ENCODE measurements at regions not wholly inside any gene's neighbourhood (a gene's known extent, or its start where the extent isn't known, plus 50 kb on each side); places are given as distances from the start of the nearest gene placed in this dataset.

DNA sequence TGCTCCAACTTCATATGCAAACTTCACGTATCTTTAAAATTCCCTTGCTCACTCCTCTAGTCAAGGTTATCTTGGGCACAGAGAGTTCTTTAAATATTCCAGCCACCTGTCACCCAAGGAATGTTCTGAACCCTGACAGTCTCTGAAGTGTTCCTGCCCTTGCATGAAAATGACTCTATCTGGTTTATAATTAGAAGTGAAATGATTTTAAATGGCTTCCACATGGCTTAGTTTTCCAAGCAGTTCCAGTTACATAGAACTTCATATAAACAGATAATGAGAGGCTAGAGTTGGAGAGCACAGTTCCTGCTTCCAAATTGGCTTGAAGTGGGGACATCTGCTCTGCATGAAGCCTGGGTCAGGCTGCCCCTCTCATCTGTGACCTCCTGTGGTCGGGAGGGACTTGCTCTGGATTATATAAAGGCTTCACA lies 81.9 kb downstream of the SLC4A3 start:
- no peak for TF ChIP-seq CTCF (IDR thresholded peaks at IDR 0.05)
- no peak for TF ChIP-seq POLR2A (IDR thresholded peaks at IDR 0.05)
